Left cardiac atrium (tissue), 4 donors: ENCODE measurements at regions not wholly inside any gene's neighbourhood (a gene's known extent, or its start where the extent isn't known, plus 50 kb on each side); places are given as distances from the start of the nearest gene placed in this dataset.

ENCODE experiments used
- ATAC-seq, 2 donors: fragments of 200-7000 bp; cut with Tn5 transposase; one replicate each; pipeline ENCODE4 v1.9.1; 2020; ENCODE audit warnings: mild to moderate bottlenecking in 2 of 2, moderate library complexity in 2 of 2
- DNase-seq: peaks from one replicate; pipeline ENCODE4 v3.0.0-alpha.2; 2020
- intact Hi-C, 2 donors: fragments of 100-400 bp; cut with DNase I; formaldehyde crosslinking; loops; one replicate each; pipeline versions ENCODE4 v1.14.1 to v1.15.1; 2022 to 2023
- donor health status: DM: no; HTN: yes; CAD: no.
- donor health status: DM: no; HTN: yes; CAD: no; lungs with severe emphysema.
- donor health status: DM: yes; HTN: yes; CAD: no.
- donor health status: Dilated cardiomyopathy.

DNA sequence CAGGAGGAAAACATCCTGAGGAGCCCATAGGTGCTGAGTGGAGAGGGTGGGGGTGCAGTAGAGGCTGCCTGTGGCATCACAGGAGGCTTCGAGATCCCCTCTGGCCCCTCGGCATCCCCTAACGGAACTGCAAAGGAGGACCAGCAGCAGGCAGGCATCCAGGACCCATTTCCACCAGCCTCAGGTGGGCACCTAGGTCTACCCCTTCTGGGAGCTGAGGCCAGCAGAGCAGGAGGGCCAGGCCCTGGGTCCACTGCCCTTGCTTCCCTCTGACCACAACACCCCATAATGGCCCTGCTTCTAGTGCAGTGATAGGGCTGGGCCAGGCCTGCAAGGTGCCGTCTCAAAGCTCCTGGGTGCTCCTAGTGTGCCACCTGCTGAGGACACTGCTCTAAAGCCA lies 723.0 kb downstream of the PTPRU start:
- ATAC-seq (no peak), DNase-seq (no peak)
- intact Hi-C loops = no loop called here

DNA sequence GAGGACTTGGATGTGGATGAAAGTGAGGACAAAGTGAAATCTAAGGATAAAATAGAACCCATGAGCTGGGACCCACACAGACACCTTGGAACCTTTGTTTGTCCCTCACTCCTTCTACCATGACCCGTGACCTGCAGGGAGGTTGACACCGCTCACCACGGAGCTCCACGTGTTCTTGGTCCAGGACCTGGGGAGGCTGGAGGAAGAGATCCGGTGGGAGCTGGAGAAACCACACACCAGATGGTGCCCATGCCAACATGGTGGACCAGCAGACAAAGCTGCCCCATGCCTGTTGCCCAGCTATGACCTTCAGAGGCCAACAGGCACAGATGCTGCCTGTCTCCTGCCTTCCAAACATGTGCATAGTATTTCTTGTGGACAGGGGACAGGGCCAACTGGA lies 721.9 kb downstream of the PTPRU start:
- ATAC-seq (no peak), DNase-seq (no peak)
- intact Hi-C loops = no loop called here

- no peak for DNase-seq
- no peak for ATAC-seq
- intact Hi-C loops = no loop called here
Measured at GRCh38 chr1:29956349-29957030, 720.2 kb downstream of the PTPRU start.

DNA sequence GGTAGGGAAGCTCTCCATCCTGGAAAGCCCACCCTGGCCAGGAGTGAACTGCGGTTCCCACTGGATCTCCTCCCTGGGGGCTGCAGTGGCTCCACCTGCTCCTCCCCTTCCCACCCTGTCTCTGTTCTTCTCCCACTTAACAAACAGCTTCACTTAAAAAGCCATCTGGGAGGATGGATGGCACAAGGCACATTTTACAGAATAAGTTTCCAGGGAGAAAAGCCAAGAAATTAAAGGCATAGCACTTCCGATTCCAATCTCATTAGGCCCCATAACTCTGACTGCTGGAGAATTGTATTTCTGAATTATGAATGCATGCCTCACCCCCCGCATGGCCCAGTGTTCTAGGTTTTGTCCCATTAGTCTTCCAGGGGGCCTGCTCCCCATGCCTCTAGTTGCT lies 718.3 kb downstream of the PTPRU start:
- intact Hi-C loops = no loop called here
- ATAC-seq (no peak), DNase-seq (no peak)

DNA sequence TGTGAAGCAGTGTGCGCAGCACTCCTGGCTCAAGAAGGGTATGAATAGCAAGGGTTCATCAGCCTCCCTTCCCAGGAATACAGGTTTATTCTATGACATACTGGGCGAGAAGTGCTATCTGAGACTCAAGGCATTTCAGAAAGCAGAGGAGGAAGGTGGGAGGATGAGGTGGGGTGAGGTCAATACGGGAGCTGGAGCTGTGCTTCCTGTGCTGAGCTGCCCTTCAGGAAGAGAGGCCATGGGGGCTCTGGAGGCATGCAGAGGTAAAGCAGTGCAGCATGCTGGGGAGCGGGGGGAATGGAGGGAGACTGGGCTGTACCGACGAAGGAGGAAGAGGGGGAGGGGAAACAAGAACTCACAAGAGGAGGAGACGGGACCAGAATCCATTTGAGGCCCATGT lies 717.6 kb downstream of the PTPRU start:
- ATAC-seq = no peak
- no peak for DNase-seq
- intact Hi-C loops = no loop called here

DNA sequence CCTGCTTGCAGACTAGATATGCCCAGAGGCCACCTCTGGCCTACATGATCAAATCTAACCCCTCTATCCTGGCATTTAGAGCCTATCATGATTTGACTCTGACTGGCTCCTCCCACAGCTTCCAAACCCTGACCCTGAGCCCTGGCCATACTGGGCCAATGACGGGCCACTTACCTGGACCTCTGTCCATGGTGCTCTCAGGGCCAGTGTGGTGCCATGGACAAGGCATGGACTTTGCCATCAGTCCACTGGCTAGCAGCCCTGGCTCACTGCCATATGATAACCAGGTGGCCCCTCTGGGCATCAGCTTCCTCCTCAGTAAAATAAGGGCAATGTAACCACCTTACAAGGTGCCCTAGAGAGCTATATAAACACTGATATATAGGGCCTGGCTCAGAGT lies 713.4 kb downstream of the PTPRU start:
- ATAC-seq = no peak
- intact Hi-C loops = no loop called here
- no peak for DNase-seq

DNA sequence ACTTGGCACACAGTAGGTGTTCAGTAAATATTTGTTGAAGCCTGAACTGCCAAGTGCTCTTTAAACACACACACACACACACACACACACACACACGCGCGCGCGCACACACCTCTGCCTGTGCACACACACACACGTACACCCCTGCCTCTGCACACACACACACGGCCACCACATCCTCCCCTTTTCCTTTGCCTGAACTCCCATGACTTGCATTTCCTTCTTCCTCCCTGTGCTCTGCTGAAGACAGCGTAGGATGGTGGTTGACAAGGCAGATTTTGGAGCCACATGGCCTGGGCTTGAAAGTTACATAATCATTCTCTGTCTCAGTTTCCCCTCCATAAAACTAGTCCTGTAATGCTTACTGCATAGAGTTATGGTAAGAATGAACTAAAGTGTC lies 712.3 kb downstream of the PTPRU start:
- ATAC-seq (no peak), DNase-seq (no peak)
- intact Hi-C loops = no loop called here

DNA sequence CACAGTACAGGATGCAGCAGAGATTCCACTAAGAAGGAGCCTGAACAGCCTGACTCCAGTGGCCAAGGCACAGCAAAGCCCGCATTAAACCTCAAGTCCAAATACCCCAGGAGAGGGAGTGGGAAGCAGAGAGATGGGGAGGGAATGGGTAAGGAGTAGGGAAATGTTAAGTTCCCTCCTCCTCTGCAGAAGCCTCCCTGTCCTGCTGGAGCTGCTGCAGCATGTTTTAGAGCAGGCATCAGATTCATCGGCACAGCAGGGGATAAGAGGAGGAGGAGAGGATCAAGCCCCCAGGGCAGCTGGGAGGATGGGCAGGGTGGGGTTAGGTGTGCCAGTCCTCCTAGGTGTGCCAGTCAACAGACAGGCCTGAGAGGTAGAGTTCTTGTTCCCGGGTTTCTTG lies 709.7 kb downstream of the PTPRU start:
- intact Hi-C loops = no loop called here
- no peak for DNase-seq
- no peak for ATAC-seq

DNA sequence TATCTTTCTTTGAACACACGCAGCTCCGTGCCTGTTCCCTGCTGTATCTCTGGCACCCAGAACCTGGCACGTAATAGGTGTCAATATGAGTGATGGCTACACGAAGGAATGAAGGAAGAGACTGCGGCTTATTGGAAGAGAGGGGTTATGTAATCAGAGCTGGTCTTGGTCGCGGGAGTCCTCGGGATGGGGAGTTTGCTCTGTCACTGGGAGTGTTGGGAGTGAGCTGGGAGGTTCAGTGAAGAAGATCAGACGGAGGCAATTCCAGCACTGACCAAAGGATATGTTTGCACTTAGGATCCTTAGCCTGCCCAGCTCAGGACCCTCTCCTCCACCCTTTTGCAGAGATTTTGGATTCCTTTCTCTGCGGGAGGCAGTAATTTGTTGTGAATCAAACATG lies 709.1 kb downstream of the PTPRU start:
- no peak for ATAC-seq
- intact Hi-C loops = no loop called here

DNA sequence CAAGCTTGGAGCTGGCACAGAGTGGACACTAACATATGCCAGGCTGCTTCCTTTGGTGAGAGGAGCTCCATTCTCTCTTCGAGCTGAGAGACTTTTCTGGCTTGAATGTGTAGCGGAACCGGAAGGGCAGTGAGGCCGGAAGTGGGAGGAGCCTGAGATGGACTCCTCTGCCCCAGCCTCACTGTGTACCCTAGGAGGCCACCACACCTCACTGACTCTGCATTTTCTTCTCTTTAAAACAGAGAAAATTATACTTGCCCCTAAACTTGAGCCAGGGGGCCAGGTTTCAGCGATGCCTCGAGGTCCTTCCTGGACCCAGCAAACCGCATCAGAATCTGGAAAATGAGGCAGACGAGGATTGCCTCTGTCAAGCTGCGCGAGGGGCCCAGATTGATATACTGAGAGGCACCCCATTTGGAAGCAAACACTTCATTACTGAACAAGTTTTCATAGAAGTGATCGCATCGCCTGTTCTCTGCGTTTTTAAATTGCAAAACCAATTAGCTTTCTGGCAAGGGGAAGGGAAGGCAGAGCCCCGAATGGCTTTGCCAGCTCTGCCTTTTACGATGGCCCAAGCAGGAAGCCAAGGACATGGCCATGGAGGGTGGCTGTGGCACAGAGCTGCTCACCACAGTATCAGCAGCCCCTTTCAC lies 708.1 kb downstream of the PTPRU start:
- intact Hi-C loops = no loop called here
- ATAC-seq = no peak
- no peak for DNase-seq

More for the DNA sequence above, 709.1 kb downstream of the PTPRU start:
- DNase-seq = no peak

GRCh38 chr1:29943034-29943433 lies 706.7 kb downstream of the PTPRU start:
- no peak for DNase-seq
- intact Hi-C loops = no loop called here
- ATAC-seq = no peak

DNA sequence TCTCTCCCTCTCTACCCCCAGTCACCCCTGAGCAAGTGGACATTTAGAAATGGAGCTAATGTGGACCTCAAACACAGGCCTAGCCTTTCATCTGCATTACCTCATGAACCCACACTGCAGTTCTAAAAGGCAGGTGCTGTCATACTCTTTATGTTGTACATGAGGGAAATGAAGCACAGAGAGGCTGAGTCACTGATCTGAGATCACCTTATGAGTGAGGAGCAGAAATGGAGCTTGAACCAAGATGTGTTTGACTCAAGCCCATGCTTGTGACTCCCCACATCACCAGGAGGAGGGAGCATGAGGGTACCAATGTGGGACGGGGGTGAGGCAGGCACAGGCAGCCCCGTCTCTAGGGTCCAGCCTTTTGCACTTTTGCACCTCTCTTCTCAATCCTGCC lies 702.8 kb downstream of the PTPRU start:
- intact Hi-C loops = no loop called here

DNA sequence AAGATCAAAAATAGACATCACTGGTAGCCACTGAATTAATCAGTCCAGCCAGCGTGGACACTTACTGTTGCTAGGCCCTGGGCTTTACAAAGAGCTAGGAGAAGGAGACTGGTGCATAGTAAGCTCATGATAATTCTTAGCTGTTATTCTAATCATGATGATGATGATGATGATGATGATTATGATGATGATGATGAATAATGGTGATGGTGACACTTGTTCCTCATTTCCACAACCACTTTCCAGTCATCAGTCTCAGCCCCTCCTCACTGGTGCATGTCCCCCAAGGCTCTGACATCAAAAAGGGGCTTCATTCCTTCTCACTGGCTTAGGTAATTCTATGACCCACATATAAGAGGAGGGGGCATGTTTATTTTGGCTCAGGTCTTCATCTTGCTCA lies 701.0 kb downstream of the PTPRU start:
- intact Hi-C loops = no loop called here
- ATAC-seq = no peak
- no peak for DNase-seq

More for the DNA sequence above, 702.8 kb downstream of the PTPRU start:
- ATAC-seq (no peak), DNase-seq (no peak)

DNA sequence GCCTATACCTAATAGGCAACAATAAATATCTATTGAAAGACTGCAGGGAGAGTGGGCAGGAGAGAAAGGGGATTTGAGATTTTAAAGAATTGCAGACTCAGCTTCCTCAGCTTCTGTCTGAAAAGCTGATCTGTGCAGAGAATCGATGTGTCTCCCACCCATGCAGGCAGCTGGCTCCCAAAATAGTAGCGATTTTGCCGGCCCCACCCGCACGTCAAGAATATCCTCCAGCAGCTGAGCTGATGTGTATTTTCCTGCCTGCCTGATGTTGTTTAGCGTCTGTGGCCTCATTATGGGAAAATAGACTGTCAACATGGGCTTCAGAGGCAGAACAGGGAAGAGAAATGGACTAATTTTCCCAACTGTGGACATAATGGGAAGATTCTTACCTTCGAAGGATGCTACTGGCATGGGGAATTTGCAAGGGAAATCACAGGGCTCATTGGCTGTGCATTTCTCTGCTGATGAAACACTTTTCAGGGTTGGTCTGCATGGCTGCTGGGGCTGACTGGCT lies 699.8 kb downstream of the PTPRU start:
- DNase-seq (no peak), ATAC-seq (no peak)
- intact Hi-C loops = no loop called here

DNA sequence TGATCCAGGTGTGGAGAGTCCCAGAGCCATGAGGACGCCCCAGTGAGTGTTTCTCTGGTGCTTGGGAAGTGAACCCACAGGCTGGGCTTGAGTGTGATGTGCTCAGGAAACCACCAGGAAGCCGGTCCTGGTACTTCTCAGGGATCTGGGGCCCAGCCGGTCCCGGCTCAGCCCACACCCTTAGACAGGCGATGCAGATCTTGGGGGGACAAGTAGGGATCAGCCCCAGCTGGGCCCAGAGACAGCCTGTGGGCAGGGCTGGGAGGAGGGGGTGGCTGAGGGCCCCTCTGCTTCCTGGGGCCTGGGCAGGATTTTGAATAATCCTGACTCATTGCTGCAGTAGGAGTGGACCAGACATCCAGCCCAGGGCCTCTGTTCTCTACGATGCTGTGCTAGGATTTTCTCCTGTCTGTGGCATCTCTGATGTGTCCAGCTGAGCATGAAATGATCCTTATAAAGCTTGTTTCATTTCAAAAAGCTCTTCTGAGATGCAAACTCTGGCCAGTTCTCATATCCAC lies 698.0 kb downstream of the PTPRU start:
- ATAC-seq (no peak), DNase-seq (no peak)
- intact Hi-C loops = no loop called here

DNA sequence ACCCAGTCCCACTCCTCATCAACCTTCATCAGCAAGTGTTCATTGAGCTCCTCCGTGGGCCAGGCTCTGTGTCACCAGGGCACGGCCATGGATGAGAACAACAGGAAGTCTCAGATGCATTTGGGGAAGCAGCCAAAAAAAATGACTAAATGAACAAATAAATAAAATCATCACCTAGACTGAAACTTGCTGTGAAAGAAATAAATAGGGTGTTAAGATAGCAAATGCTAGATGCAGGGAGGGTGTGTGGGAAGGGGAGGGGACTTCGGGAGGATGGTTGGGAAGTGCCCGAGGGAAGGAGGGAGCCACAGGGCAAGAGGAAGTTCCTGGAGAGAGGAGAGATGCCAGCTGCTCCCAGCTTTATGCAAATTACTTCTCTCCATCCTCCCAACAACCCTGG lies 696.7 kb downstream of the PTPRU start:
- ATAC-seq = no peak
- intact Hi-C loops = no loop called here
- DNase-seq = no peak

DNA sequence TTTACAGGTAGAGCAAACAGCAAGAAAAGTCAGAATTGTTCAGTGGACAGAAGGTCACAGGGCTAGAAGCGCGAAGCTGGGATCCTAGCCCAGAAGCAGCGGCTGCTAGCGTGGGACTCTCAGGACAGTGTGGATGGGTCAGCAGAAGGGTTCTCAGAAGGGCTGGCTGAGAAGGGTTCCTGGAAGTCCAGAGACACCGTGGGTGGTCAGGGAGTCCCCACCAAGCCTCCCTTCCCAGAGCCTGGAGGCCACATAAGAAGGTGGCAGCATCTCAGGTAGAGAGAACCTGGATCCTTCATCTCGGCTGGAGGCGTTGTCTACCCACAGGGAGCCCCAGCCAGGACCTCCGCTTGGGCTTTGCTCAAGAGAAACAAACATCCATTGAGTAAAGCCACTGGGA lies 696.3 kb downstream of the PTPRU start:
- DNase-seq (no peak), ATAC-seq (no peak)
- intact Hi-C loops = no loop called here

- intact Hi-C loops = no loop called here
- ATAC-seq (no peak), DNase-seq (no peak)
Measured at GRCh38 chr1:29931477-29932175, 695.3 kb downstream of the PTPRU start.

GRCh38 chr1:29925058-29925457 lies 688.7 kb downstream of the PTPRU start:
- intact Hi-C loops = no loop called here
- no peak for ATAC-seq

GRCh38 chr1:29924017-29924431 lies 687.7 kb downstream of the PTPRU start:
- no peak for ATAC-seq
- intact Hi-C loops = no loop called here
- no peak for DNase-seq

More at GRCh38 chr1:29925058-29925457, 688.7 kb downstream of the PTPRU start:
- DNase-seq = no peak
